ENCODE measurements at regions not wholly inside any gene's neighbourhood (a gene's known extent, or its start where the extent isn't known, plus 50 kb on each side); places are given as distances from the start of the nearest gene placed in this dataset.

DNA sequence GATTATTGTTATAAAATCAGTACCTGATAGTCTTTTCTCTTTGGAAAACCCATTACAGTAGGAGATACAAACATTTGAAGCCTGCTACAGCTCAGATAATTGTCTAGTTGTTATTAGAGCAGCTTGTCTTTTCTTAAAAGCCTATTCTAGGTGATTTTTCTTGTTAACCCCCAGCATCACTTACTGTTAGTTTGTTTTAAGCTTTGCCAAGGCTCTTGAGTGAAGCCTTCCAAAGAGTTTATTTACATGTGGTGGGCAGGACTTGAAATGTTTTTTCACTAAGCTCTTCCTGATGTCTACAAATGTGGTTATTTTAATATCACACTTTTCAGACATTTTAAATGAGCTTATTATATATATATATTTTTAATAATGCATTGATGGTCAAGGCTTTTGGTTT lies 791.3 kb downstream of the PLCL1 start:
- H3K27me3 ChIP-seq (ENCODE audit: control insufficient read depth in 4 of 4, insufficient read depth in 4 of 4, low read length in 3 of 4) = no peaks in the 10 kb centered on the region
- no peak for DNase-seq (ENCODE audit: low spot score)
- no peak overlapping the region for H3K27ac ChIP-seq (ENCODE audit: low read depth in 1 of 2, low read length in 2 of 2)
- H3K4me1 ChIP-seq (ENCODE audit: control insufficient read depth in 4 of 4, insufficient read depth in 4 of 4, low read length in 3 of 4) = no peaks in the 10 kb centered on the region
- no peak overlapping the region for H3K9ac ChIP-seq (ENCODE audit: low read depth in 1 of 2, low read length in 2 of 2)
- no peaks in the 10 kb centered on the region for H3K9me3 ChIP-seq (ENCODE audit: control insufficient read depth in 4 of 4, low read length in 3 of 4)
- no peaks in the 10 kb centered on the region for H3K36me3 ChIP-seq (ENCODE audit: control insufficient read depth in 4 of 4, insufficient read depth in 3 of 4, low read depth in 1 of 4, low read length in 3 of 4)
- TF ChIP-seq HNF4A (conservative IDR thresholded peaks at IDR 0.05) (no peak), HNF4G (IDR thresholded peaks at IDR 0.05) (no peak), GABPA (IDR thresholded peaks at IDR 0.05 in 1 of 2, conservative IDR thresholded peaks at IDR 0.05 in 1 of 2) (no peak), FOXA2 (IDR thresholded peaks at IDR 0.05) (no peak), NR2F2 (IDR thresholded peaks at IDR 0.05) (no peak), JUND (IDR thresholded peaks at IDR 0.05) (no peak), SP1 (IDR thresholded peaks at IDR 0.05) (no peak), RXRA (IDR thresholded peaks at IDR 0.05) (no peak), TAF1 (conservative IDR thresholded peaks at IDR 0.05) (no peak), YY1 (IDR thresholded peaks at IDR 0.05) (no peak), RAD21 (IDR thresholded peaks at IDR 0.05) (no peak), EGR1 (IDR thresholded peaks at IDR 0.05; ENCODE audit: low read depth in 2 of 2) (no peak), FOXA1 (IDR thresholded peaks at IDR 0.05) (no peak)
- TF ChIP-seq, protein P1, sequence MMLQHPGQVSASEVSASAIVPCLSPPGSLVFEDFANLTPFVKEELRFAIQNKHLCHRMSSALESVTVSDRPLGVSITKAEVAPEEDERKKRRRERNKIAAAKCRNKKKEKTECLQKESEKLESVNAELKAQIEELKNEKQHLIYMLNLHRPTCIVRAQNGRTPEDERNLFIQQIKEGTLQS (IDR thresholded peaks at IDR 0.05) = no peak
- TF ChIP-seq, protein P2, sequence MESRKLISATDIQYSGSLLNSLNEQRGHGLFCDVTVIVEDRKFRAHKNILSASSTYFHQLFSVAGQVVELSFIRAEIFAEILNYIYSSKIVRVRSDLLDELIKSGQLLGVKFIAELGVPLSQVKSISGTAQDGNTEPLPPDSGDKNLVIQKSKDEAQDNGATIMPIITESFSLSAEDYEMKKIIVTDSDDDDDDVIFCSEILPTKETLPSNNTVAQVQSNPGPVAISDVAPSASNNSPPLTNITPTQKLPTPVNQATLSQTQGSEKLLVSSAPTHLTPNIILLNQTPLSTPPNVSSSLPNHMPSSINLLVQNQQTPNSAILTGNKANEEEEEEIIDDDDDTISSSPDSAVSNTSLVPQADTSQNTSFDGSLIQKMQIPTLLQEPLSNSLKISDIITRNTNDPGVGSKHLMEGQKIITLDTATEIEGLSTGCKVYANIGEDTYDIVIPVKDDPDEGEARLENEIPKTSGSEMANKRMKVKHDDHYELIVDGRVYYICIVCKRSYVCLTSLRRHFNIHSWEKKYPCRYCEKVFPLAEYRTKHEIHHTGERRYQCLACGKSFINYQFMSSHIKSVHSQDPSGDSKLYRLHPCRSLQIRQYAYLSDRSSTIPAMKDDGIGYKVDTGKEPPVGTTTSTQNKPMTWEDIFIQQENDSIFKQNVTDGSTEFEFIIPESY (IDR thresholded peaks at IDR 0.05) = no peak
- TF ChIP-seq, protein P3, sequence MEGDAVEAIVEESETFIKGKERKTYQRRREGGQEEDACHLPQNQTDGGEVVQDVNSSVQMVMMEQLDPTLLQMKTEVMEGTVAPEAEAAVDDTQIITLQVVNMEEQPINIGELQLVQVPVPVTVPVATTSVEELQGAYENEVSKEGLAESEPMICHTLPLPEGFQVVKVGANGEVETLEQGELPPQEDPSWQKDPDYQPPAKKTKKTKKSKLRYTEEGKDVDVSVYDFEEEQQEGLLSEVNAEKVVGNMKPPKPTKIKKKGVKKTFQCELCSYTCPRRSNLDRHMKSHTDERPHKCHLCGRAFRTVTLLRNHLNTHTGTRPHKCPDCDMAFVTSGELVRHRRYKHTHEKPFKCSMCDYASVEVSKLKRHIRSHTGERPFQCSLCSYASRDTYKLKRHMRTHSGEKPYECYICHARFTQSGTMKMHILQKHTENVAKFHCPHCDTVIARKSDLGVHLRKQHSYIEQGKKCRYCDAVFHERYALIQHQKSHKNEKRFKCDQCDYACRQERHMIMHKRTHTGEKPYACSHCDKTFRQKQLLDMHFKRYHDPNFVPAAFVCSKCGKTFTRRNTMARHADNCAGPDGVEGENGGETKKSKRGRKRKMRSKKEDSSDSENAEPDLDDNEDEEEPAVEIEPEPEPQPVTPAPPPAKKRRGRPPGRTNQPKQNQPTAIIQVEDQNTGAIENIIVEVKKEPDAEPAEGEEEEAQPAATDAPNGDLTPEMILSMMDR (IDR thresholded peaks at IDR 0.05; ENCODE audit: low read depth, low read length, missing input control) = no peak
- TF ChIP-seq, protein P4, sequence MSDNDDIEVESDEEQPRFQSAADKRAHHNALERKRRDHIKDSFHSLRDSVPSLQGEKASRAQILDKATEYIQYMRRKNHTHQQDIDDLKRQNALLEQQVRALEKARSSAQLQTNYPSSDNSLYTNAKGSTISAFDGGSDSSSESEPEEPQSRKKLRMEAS (IDR thresholded peaks at IDR 0.05) = no peak
- TF ChIP-seq, protein P5, sequence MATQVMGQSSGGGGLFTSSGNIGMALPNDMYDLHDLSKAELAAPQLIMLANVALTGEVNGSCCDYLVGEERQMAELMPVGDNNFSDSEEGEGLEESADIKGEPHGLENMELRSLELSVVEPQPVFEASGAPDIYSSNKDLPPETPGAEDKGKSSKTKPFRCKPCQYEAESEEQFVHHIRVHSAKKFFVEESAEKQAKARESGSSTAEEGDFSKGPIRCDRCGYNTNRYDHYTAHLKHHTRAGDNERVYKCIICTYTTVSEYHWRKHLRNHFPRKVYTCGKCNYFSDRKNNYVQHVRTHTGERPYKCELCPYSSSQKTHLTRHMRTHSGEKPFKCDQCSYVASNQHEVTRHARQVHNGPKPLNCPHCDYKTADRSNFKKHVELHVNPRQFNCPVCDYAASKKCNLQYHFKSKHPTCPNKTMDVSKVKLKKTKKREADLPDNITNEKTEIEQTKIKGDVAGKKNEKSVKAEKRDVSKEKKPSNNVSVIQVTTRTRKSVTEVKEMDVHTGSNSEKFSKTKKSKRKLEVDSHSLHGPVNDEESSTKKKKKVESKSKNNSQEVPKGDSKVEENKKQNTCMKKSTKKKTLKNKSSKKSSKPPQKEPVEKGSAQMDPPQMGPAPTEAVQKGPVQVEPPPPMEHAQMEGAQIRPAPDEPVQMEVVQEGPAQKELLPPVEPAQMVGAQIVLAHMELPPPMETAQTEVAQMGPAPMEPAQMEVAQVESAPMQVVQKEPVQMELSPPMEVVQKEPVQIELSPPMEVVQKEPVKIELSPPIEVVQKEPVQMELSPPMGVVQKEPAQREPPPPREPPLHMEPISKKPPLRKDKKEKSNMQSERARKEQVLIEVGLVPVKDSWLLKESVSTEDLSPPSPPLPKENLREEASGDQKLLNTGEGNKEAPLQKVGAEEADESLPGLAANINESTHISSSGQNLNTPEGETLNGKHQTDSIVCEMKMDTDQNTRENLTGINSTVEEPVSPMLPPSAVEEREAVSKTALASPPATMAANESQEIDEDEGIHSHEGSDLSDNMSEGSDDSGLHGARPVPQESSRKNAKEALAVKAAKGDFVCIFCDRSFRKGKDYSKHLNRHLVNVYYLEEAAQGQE (IDR thresholded peaks at IDR 0.05) = no peak
- H3K4me3 ChIP-seq (ENCODE audit: low read depth in 1 of 3, low read length in 3 of 3) = no peak overlapping the region

Data from liver (tissue), 7 donors.